Suprapubic skin (tissue), 3 donors: ENCODE measurements at regions not wholly inside any gene's neighbourhood (a gene's known extent, or its start where the extent isn't known, plus 50 kb on each side); places are given as distances from the start of the nearest gene placed in this dataset.

ENCODE experiments used
- CTCF ChIP-seq, 2 donors: fragments of 200-600 bp in 1 of 2; fragments of 450-650 bp in 1 of 2; sonication (generic) in 1 of 2; IDR thresholded peaks; one replicate each; pipeline ENCODE4 v1.5.1; 2016 to 2019; ENCODE audit warnings: antibody characterized with exemption in 2 of 2, mild to moderate bottlenecking in 1 of 2, moderate library complexity in 1 of 2
- POLR2AphosphoS5 ChIP-seq, 3 donors: sonication (generic); formaldehyde crosslinking; IDR thresholded peaks; one replicate each; pipeline ENCODE4 v1.6.1; 2017; ENCODE audit warnings: antibody characterized with exemption in 3 of 3

DNA sequence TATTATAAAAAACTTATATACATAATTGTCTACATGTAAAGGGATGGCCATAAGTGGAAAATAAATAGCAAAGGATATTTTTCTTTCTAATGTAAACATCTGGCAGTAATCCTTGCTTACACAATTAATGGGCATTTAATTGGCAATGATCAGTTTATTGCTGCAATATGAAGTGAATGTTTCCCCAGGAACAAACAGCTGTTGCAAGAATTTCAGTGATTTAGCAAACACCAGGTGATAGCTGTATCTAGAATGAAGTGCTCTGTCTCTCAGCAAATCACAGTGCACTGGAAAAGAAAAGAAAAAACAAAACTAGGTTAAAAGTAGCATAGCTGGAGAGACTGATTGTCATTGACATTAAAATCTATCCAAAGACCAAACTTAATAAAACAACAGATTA lies 594.5 kb upstream of the ARRDC3 start:
- no peak for TF ChIP-seq CTCF (IDR thresholded peaks at IDR 0.05)
- no peak for TF ChIP-seq POLR2AphosphoS5 (IDR thresholded peaks at IDR 0.05)
